Activated CD4-positive, alpha-beta memory T cell treated with anti-CD3 and anti-CD28 coated beads, Interleukin-2, amount 10 ng/mL, durations not matched to agents 7 days and 5 days (primary cell): ENCODE measurements at regions not wholly inside any gene's neighbourhood (a gene's known extent, or its start where the extent isn't known, plus 50 kb on each side); places are given as distances from the start of the nearest gene placed in this dataset.

ENCODE experiments used
- CTCF ChIA-PET: fragments of 350-600 bp; sonication (Branson Sonifier 250); formaldehyde crosslinking; loops from one replicate; lab custom pipeline; 2021; ENCODE audit warnings: antibody characterized with exemption, inconsistent platforms; lab: Charles Lee
- POLR2A ChIA-PET: fragments of 350-600 bp; sonication (Branson Sonifier 250); formaldehyde crosslinking; loops from one replicate; lab custom pipeline; 2021; ENCODE audit warnings: antibody characterized with exemption; lab: Charles Lee
- DNase-seq: peaks from one replicate; pipeline ENCODE4 v3.0.0-alpha.2; 2020
- H3K27ac Mint-ChIP-seq: one replicate; pipeline ENCODE4 v1.8.0; 2021; ENCODE audit warnings: mild to moderate bottlenecking, mixed read lengths
- H3K27me3 Mint-ChIP-seq: one replicate; pipeline ENCODE4 v1.8.0; 2021; ENCODE audit warnings: mixed read lengths
- H3K36me3 Mint-ChIP-seq: one replicate; pipeline ENCODE4 v1.8.0; 2021; ENCODE audit warnings: low read depth, mixed read lengths
- H3K4me1 Mint-ChIP-seq: one replicate; pipeline ENCODE4 v1.8.0; 2021; ENCODE audit warnings: mixed read lengths
- H3K4me3 Mint-ChIP-seq: one replicate; pipeline ENCODE4 v1.8.0; 2021; ENCODE audit warnings: mild to moderate bottlenecking, mixed read lengths
- H3K9me3 Mint-ChIP-seq: one replicate; pipeline ENCODE4 v1.8.0; 2021; ENCODE audit warnings: mixed read lengths

- Mint-ChIP-seq H3K27me3 (peaks cover 2% of the 10 kb centered on the region), H3K36me3 (no peaks in the 10 kb centered on the region), H3K9me3 (no peaks in the 10 kb centered on the region), H3K4me3 (no peak overlapping the region), H3K4me1 (no peaks in the 10 kb centered on the region), H3K27ac (no peak overlapping the region)
- ChIA-PET POLR2A (interaction anchor here (0.6 kb wide), 1 partner anchor 31 kb away, joined by 3 read pairs; no protein-coding TSS in a partner anchor), CTCF (no interaction called here)
- no peak for DNase-seq
Observed at GRCh38 chr10:124886610-124887009, 55.3 kb upstream of the ZRANB1 start.

GRCh38 chr10:124888262-124888661 lies 53.7 kb upstream of the ZRANB1 start:
- Mint-ChIP-seq H3K27ac (no peak overlapping the region), H3K27me3 (no peaks in the 10 kb centered on the region), H3K9me3 (no peaks in the 10 kb centered on the region), H3K4me3 (no peak overlapping the region), H3K4me1 (no peaks in the 10 kb centered on the region), H3K36me3 (no peaks in the 10 kb centered on the region)
- no peak for DNase-seq
- ChIA-PET POLR2A (no interaction called here), CTCF (no interaction called here)

- no peak overlapping the region for H3K4me3 Mint-ChIP-seq
- no peak overlapping the region for H3K27ac Mint-ChIP-seq
- DNase-seq, result no peak
- H3K9me3 Mint-ChIP-seq, result no peaks in the 10 kb centered on the region
- no peaks in the 10 kb centered on the region for H3K36me3 Mint-ChIP-seq
- no peaks in the 10 kb centered on the region for H3K4me1 Mint-ChIP-seq
- ChIA-PET CTCF (interaction anchor here (0.7 kb wide), 1 partner anchor 156 kb away, joined by 3 read pairs; no protein-coding TSS in a partner anchor), POLR2A (no interaction called here)
- peaks cover 1% of the 10 kb centered on the region for H3K27me3 Mint-ChIP-seq
Observed at GRCh38 chr10:124892031-124892430, 49.9 kb upstream of the ZRANB1 start.
